ENCODE measurements at regions not wholly inside any gene's neighbourhood (a gene's known extent, or its start where the extent isn't known, plus 50 kb on each side); places are given as distances from the start of the nearest gene placed in this dataset.

- Histone ChIP-seq H3K79me2 (ENCODE audit: control insufficient read depth, insufficient read depth, low read length) (no peaks in the 10 kb centered on the region), H3K4me2 (ENCODE audit: insufficient read depth, low read length) (no peak overlapping the region), H3K36me3 (ENCODE audit: control insufficient read depth in 2 of 2, extremely low read depth in 1 of 2, insufficient read depth in 2 of 2, low read length in 2 of 2) (no peaks in the 10 kb centered on the region), H3K27me3 (ENCODE audit: control insufficient read depth in 2 of 2, insufficient read depth in 2 of 2, low read length in 2 of 2) (no peaks in the 10 kb centered on the region), H3K27ac (ENCODE audit: insufficient read depth, low read depth, low read length) (no peak overlapping the region), H3K9me1 (replicated peaks; ENCODE audit: control insufficient read depth, extremely low read depth, insufficient read depth, low read length) (no peaks in the 10 kb centered on the region), H3K9me3 (replicated peaks; ENCODE audit: control insufficient read depth, insufficient read depth, low read length) (no peaks in the 10 kb centered on the region), H3K9ac (replicated peaks; ENCODE audit: extremely low read depth, insufficient read depth, low read length) (no peak overlapping the region), H3K4me3 (replicated peaks in 1 of 3; ENCODE audit: insufficient read depth in 1 of 3, low read depth in 1 of 3, low read length in 3 of 3) (no peak overlapping the region), H2AFZ (ENCODE audit: low read depth, low read length) (no peak overlapping the region), H4K20me1 (replicated peaks; ENCODE audit: control insufficient read depth, extremely low read depth, insufficient read depth, low read length) (no peaks in the 10 kb centered on the region), H3K4me1 (ENCODE audit: control insufficient read depth, extremely low read depth, insufficient read depth, low read length) (no peaks in the 10 kb centered on the region)
- intact Hi-C loops (cut with micrococcal nuclease): no loop called here
- dilution Hi-C loops (cut with MboI; ENCODE audit: extremely low pct_ligation_motif_present, low sequenced_read_pairs): no loop called here
- FAIRE-seq (no peak), DNase-seq (ENCODE audit: low read depth, low spot score) (no peak)
- BruUV-seq (replicated peaks): no TSS peak
- POLR2A ChIA-PET: no interaction called here
- CTCF ChIA-PET: no interaction called here
- TF ChIP-seq FOS (IDR thresholded peaks at IDR 0.05; ENCODE audit: borderline replicate concordance, insufficient read depth, low read length): no peak
- no peak for TF ChIP-seq POLR2AphosphoS5 (IDR thresholded peaks at IDR 0.05; ENCODE audit: insufficient read depth, low read depth, low read length)
- no peak for TF ChIP-seq EZH2 (IDR thresholded peaks at IDR 0.05; ENCODE audit: borderline replicate concordance, low read depth, low read length, severe bottlenecking)
- TF ChIP-seq GATA2 (IDR thresholded peaks at IDR 0.05; ENCODE audit: insufficient read depth, insufficient read length, low read depth, low read length): no peak
- TF ChIP-seq MAX (IDR thresholded peaks at IDR 0.05; ENCODE audit: insufficient read depth, insufficient read length): no peak
- no peak for TF ChIP-seq JUN (IDR thresholded peaks at IDR 0.05; ENCODE audit: borderline replicate concordance, insufficient read depth, insufficient read length, low read depth)
- no peak for TF ChIP-seq POLR2A (IDR thresholded peaks at IDR 0.05; ENCODE audit: low read depth, low read length)
- TF ChIP-seq MYC (IDR thresholded peaks at IDR 0.05; ENCODE audit: low read depth, low read length): no peak
- no peak for TF ChIP-seq CTCF (IDR thresholded peaks at IDR 0.05; ENCODE audit: extremely low read depth in 1 of 2, insufficient read depth in 1 of 2, low read depth in 1 of 2, low read length in 2 of 2)
These were observed 321.9 kb upstream of the NPVF start for GRCh38 chr7:25550149-25550548.
